OCI-LY7 (cell line): ENCODE measurements at regions not wholly inside any gene's neighbourhood (a gene's known extent, or its start where the extent isn't known, plus 50 kb on each side); places are given as distances from the start of the nearest gene placed in this dataset.

Experiments
- BruUV-seq: library from RNA; stranded (reverse); fragments of 400-500 nt; replicated peaks from 2 replicates; lab custom pipeline; 2021; lab: Mats Ljungman, UMichigan
- CTCF ChIA-PET: fragments of 300-600 bp; sonication (Branson Sonifier 250); formaldehyde crosslinking; loops from one replicate; lab custom pipeline; 2022; ENCODE audit warnings: antibody characterized with exemption; ENCODE audit not compliant: unreplicated experiment; lab: Charles Lee
- POLR2A ChIA-PET: fragments of 300-600 bp; sonication (Branson Sonifier 250); formaldehyde crosslinking; loops from one replicate; lab custom pipeline; 2022; ENCODE audit warnings: antibody characterized with exemption; lab: Charles Lee
- DNase-seq: peaks from one replicate; pipeline ENCODE4 v3.0.0-alpha.2; 2015; ENCODE audit warnings: low spot score
- H2AFZ ChIP-seq: fragments of 200-600 bp; sonication (generic), shearing (Covaris generic); 2 replicates; pipeline ENCODE4 v1.6.1; 2014; ENCODE audit warnings: mild to moderate bottlenecking, antibody characterized with exemption, low read length, moderate library complexity
- H3K27ac ChIP-seq: fragments of 200-600 bp; sonication (generic); 2 replicates; pipeline ENCODE4 v1.5.1; 2014; ENCODE audit warnings: mixed run types, low read depth, mild to moderate bottlenecking, moderate library complexity, low read length, inconsistent platforms; ENCODE audit not compliant: poor library complexity, severe bottlenecking
- H3K36me3 ChIP-seq: fragments of 200-600 bp; sonication (generic); 2 replicates; pipeline ENCODE4 v1.6.1; 2014; ENCODE audit warnings: mild to moderate bottlenecking, antibody characterized with exemption, low read length, moderate library complexity, mixed read lengths; ENCODE audit not compliant: insufficient read depth
- H3K4me1 ChIP-seq: fragments of 200-600 bp; sonication (generic); 2 replicates; pipeline ENCODE4 v1.5.1; 2014; ENCODE audit warnings: mild to moderate bottlenecking, low read length; ENCODE audit not compliant: insufficient read depth, poor library complexity, severe bottlenecking
- H3K4me2 ChIP-seq: fragments of 200-600 bp; sonication (generic); 2 replicates; pipeline ENCODE4 v1.6.1; 2014; ENCODE audit warnings: mild to moderate bottlenecking, low read length
- H3K4me3 ChIP-seq: fragments of 200-600 bp; sonication (generic); 2 replicates; pipeline ENCODE4 v1.5.1; 2014; ENCODE audit warnings: mild to moderate bottlenecking, low read depth, low read length; ENCODE audit not compliant: poor library complexity, severe bottlenecking
- H3K79me2 ChIP-seq: fragments of 200-600 bp; sonication (generic); 2 replicates; pipeline ENCODE4 v1.6.1; 2016; ENCODE audit warnings: low read depth, mild to moderate bottlenecking, low read length, moderate library complexity, mixed read lengths; ENCODE audit not compliant: insufficient read depth
- H3K9me2 ChIP-seq: fragments of 200-600 bp; sonication (generic); 2 replicates; pipeline ENCODE4 v1.6.1; 2016; ENCODE audit warnings: mild to moderate bottlenecking, low read length, mixed read lengths; ENCODE audit not compliant: insufficient read depth
- H3K9me3 ChIP-seq: fragments of 200-600 bp; sonication (generic); 2 replicates; pipeline ENCODE4 v1.6.1; 2014; ENCODE audit warnings: mild to moderate bottlenecking, mixed run types, low read length, mixed read lengths
- H4K20me1 ChIP-seq: fragments of 200-600 bp; sonication (generic); 2 replicates; pipeline ENCODE4 v1.6.1; 2014; ENCODE audit warnings: mild to moderate bottlenecking, antibody characterized with exemption, low read length, moderate library complexity, mixed read lengths; ENCODE audit not compliant: insufficient read depth
- CTCF ChIP-seq: fragments of 200-600 bp; sonication (generic); conservative IDR thresholded peaks from 2 replicates; pipeline ENCODE4 v1.5.1; 2014; ENCODE audit warnings: mild to moderate bottlenecking, antibody characterized with exemption, low read length, moderate library complexity, mixed read lengths
- EZH2phosphoT487 ChIP-seq: fragments of 200-600 bp; sonication (generic); IDR thresholded peaks from 2 replicates; pipeline ENCODE4 v1.6.1; 2018; ENCODE audit warnings: low read depth, borderline replicate concordance, mild to moderate bottlenecking, mixed run types, antibody characterized with exemption, low read length, moderate library complexity, mixed read lengths
- intact Hi-C: fragments of 100-400 bp; cut with micrococcal nuclease; formaldehyde crosslinking; loops from one replicate; pipeline ENCODE4 v1.10.0; 2022; ENCODE audit not compliant: unreplicated experiment

GRCh38 chr2:22883054-22883453, 501.9 kb upstream of the KLHL29 start:
- no peak overlapping the region for H3K4me3 ChIP-seq
- CTCF ChIA-PET = no interaction called here
- no peak overlapping the region for H3K27ac ChIP-seq
- no peak overlapping the region for H3K4me2 ChIP-seq
- no peaks in the 10 kb centered on the region for H3K79me2 ChIP-seq
- H3K4me1 ChIP-seq = no peaks in the 10 kb centered on the region
- no peak overlapping the region for H2AFZ ChIP-seq
- no peaks in the 10 kb centered on the region for H3K9me3 ChIP-seq
- no peaks in the 10 kb centered on the region for H3K9me2 ChIP-seq
- TF ChIP-seq EZH2phosphoT487 (no peak), CTCF (no peak)
- BruUV-seq = no TSS peak
- H3K36me3 ChIP-seq = no peaks in the 10 kb centered on the region
- POLR2A ChIA-PET = interaction anchor here (0.7 kb wide), 1 partner anchor 126 kb away, joined by 3 read pairs; no protein-coding TSS in a partner anchor
- H4K20me1 ChIP-seq = no peaks in the 10 kb centered on the region
- intact Hi-C loops = no loop called here
- DNase-seq = no peak

- Histone ChIP-seq H3K4me1 (no peaks in the 10 kb centered on the region), H3K79me2 (no peaks in the 10 kb centered on the region), H3K27ac (no peak overlapping the region), H3K9me2 (no peaks in the 10 kb centered on the region), H3K4me3 (no peak overlapping the region), H2AFZ (no peak overlapping the region), H3K36me3 (no peaks in the 10 kb centered on the region), H4K20me1 (no peaks in the 10 kb centered on the region), H3K4me2 (no peak overlapping the region), H3K9me3 (no peaks in the 10 kb centered on the region)
- ChIA-PET POLR2A (no interaction called here), CTCF (no interaction called here)
- TF ChIP-seq CTCF (no peak), EZH2phosphoT487 (no peak)
- DNase-seq = no peak
- BruUV-seq = no TSS peak
- intact Hi-C loops = no loop called here
Measured at GRCh38 chr2:22885245-22885644, 499.7 kb upstream of the KLHL29 start.

GRCh38 chr2:22887426-22887825, 497.6 kb upstream of the KLHL29 start:
- no peak for TF ChIP-seq EZH2phosphoT487
- TF ChIP-seq CTCF = no peak
- no TSS peak for BruUV-seq
- POLR2A ChIA-PET = interaction anchor here (0.5 to 0.6 kb wide), 2 partner anchors 292 to 349 kb away, joined by 3 read pairs; no protein-coding TSS in a partner anchor

More at GRCh38 chr2:22887426-22887825, 497.6 kb upstream of the KLHL29 start:
- Histone ChIP-seq H3K27ac (no peak overlapping the region), H2AFZ (no peak overlapping the region), H4K20me1 (no peaks in the 10 kb centered on the region), H3K4me3 (no peak overlapping the region), H3K79me2 (no peaks in the 10 kb centered on the region), H3K9me2 (no peaks in the 10 kb centered on the region), H3K4me2 (no peak overlapping the region), H3K9me3 (no peaks in the 10 kb centered on the region), H3K4me1 (no peaks in the 10 kb centered on the region), H3K36me3 (no peaks in the 10 kb centered on the region)
- CTCF ChIA-PET = no interaction called here
- no peak for DNase-seq
- intact Hi-C loops = no loop called here
